Activated T-helper 1 cell treated with Interleukin-2 at 50 U/mL for 16 hours (primary cell): ENCODE measurements at regions not wholly inside any gene's neighbourhood (a gene's known extent, or its start where the extent isn't known, plus 50 kb on each side); places are given as distances from the start of the nearest gene placed in this dataset.
"Not testable (repeated sequence)": the region's sequence is repeated elsewhere in the genome, so short reads cannot be mapped to it uniquely, and the experiment has no call there.

Experiments
- DNase-seq: peaks from one replicate; pipeline ENCODE4 v3.0.0-alpha.2; 2020; ENCODE audit warnings: low read depth

DNA sequence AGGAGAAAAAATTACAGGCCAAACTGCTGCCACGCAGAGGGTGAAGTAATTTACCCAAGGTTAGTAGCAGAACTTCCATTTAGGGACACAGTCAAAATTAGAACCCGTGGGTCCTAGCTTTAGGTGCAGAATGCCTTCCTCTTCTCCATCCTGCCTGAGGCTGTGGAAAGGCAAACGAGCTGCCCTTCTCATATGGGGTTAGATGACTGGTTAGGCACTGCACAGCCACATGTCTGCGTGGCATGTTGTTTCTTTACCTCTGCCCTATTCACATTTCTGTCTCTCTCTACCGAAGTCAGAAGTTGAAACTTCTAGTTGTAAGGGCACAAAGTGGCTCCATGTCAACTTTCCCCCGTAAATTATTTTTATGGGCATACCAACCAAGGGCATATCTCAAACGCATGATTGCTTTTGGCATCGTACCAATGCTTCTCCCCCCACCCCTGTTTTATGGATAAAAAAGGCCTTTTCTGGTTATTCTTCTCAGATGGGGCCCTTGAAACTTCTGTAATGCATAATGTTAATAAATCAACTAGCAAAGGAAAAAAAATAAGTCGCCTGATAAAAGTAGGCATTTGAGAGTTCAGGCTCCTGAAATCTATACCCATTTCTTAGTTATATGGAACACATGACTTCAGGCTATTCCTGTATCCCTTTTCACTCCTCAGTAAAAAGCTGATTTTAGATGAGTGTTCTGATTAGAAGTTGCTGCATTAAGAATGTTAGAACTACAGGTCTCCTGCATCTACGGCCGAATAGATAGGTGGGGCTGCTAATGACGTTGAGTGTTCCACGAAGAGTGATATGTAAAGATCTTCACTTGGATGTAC is 139.6 kb upstream of the NRIP1 start:
- no peak for DNase-seq

GRCh38 chr21:15204970-15205286 is 140.1 kb upstream of the NRIP1 start:
- no peak for DNase-seq

- no peak for DNase-seq
These were observed 141.7 kb upstream of the NRIP1 start for GRCh38 chr21:15206514-15206913.

- no peak for DNase-seq
These were observed 142.4 kb upstream of the NRIP1 start for GRCh38 chr21:15207231-15207630.

GRCh38 chr21:15207635-15208370 is 143.0 kb upstream of the NRIP1 start:
- DNase-seq = no peak

DNA sequence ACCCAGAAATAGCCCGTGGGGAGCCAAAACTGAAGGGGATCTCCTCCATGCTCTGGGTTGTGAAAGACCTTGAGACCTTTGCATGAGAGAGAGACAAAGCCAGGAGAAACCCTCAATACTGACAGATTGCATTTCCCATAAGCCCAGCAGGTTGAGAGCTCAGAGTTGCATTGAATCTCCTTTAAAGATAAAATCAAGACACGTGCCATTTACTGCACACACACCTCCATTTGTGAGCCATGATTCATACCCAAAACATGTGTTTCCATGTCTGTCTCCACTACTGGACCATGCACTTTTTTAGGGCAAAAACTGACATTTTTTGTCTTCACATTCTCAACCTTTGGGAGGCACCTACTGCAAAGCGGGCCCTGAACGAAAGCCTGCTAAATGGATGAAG is 144.0 kb upstream of the NRIP1 start:
- no peak for DNase-seq

GRCh38 chr21:15209224-15209623 is 144.4 kb upstream of the NRIP1 start:
- no peak for DNase-seq

DNA sequence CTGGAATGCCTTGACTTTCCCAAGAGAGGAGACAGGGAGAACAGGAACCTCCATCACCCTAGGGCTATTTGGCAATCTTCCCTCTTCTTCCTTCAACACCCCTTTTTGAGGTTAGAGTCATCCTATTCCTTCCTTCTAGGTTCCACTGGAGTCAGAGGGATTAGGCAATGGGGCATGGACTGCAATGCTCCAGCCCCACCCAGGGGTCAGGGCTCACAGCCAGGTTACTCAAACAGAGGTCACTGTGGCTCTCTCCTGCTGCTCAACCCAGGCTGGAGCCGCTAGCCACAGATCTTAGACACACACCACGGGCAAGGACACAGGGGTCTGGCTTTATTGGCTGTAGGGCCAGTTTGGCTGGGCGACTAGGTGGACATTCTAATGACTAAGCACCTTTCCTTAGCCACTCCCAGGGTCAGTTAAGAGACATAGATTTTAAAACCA is 145.5 kb upstream of the NRIP1 start:
- DNase-seq = no peak

DNA sequence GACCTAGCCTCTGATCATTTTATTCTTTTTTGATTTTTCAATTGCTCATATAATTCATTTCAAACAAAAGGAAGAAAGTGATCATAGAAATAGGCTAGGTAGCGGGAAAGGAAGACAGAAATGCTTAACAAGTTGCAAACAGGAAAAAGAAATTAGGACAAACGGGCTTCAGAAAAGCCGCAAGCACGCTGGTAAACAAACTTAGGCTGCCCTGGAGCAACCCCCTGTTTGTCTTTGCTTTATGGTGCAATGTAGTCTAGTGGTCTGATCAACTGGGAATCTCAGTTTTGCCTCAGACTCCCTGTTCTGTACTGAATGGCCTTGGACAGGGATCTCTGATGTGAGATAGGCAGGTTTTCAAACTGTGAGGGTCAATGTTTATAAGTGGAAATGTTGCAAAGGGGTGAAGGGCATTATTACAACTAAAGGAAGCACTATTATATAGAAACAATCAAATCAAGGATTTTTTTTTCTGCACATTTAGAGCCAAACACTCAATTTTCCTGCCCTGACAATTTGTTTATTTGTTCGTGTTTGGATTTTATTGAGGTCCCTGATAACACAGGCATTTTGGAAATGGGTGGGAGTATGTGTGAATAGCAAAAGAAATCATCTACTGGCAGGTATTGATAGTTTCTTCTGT is 146.8 kb upstream of the NRIP1 start:
- DNase-seq = no peak

GRCh38 chr21:15212206-15212605 is 147.4 kb upstream of the NRIP1 start:
- DNase-seq = no peak

DNA sequence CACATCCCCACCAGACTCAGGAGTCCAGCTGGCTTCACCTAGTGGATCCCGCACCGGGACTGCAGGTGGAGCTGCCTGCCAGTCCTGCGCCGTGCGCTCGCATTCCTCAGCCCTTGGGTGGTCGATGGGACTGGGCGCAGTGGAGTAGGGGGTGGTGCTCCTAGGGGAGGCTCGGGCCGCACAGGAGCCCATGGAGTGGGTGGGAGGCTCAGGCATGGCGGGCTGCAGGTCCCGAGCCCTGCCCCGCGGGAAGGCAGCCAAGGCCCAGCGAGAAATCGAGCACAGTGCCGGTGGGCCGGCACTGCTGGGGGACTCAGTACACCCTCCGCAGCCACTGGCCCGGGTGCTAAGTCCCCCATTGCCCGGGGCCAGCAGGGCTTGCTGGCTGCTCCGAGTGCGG is 153.7 kb upstream of the NRIP1 start:
- not testable (repeated sequence) for DNase-seq

- no peak for DNase-seq
These were observed 154.2 kb upstream of the NRIP1 start for GRCh38 chr21:15219039-15219438.

DNA sequence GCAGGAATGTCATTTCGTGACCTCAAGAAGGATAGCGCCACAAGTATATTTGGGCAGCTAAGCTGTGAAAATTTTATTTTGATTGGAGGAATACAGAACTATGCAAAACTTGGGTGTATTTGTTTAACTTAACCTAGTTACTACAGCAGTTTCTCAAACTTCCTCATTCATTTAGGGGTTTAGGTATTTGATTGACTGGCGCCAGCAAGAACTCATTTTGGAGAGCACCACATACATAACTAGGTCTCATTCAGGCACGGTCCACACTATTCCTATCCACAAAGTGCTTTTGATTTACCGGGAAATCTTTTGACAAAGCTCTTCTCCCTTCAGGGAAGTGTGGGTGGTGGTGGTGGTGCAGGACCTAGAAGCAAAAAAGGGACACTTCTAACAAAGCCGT is 155.1 kb upstream of the NRIP1 start:
- no peak for DNase-seq

DNA sequence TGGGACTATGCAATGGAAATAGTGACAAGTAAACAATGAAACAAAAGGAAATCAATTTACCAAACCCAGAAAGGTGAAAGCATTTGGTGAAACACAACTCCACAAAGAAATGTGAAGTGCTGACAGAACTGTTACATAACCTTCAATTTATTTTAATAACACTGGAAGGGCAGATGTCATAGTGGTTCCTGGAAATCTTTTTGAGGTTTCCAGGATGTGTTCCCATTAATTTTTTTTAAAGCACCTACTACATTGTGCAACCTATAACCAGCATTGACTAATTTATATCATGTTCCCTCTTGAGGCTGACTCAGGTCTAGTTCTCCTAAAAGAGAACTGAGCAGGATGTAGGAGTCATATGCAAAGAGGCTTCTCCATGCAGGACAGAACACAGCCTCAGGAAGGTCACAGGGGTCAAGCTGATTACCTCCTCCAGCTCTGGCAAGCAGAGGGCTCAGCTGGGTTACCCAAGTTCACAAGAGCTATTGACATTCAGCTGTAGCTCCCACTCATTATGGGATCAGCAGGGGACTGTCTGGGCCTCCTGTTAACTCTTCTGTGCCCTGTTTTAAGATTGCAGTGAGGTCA is 157.1 kb upstream of the NRIP1 start:
- DNase-seq = no peak

GRCh38 chr21:15222707-15223106 is 157.9 kb upstream of the NRIP1 start:
- DNase-seq = no peak

DNA sequence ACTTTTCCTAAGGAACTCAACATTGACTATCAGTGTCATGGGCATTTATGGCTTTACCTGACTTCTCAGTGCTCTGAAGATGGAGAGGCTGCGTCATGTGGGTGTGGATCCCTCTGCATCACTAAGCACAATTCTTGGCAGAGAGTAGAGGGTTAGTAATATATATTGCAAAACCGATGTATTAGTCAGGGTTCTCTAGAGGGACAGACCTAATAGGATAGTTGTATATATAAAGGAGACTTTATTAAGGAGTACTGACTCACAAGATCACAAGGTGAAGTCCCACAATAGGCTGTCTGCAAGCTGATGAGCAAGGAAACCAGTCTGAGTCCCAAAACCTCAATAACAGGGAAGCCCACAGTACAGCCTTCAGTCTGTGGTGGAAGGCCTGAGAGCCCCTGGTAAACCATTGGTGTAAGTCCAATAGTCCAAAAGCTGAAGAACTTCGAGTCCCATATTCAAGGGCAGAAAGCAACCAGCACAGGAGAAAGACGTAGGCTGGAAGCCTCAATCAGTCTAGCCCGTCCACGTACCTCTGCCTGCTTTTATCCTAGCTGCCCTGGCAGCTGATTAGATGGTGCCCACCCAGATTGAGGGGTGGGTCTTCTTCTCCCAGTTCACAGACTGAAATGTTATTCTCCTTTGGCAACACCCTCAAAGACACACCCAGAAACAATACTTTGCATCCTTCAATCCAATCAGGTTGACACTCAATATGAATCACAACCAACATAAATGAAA is 159.7 kb upstream of the NRIP1 start:
- no peak for DNase-seq

DNA sequence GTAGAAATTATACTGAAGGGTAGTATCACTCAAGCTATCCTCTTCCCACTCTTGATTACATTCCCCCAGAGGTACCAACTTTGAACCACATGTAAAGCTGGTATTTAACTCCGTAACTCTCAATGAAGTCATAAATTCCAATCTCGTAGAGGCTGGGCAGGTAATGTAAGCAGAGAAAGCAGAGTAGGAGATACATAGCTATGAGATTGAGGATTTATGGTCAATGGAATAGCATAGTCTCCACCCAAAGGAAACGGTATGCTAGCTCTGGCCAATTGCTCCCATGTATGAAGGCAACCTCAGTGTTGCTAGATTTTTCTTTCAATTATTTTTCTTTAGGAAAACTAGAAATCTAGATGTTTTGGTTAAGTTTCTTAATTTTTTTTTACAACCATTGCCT is 163.1 kb upstream of the NRIP1 start:
- no peak for DNase-seq

DNA sequence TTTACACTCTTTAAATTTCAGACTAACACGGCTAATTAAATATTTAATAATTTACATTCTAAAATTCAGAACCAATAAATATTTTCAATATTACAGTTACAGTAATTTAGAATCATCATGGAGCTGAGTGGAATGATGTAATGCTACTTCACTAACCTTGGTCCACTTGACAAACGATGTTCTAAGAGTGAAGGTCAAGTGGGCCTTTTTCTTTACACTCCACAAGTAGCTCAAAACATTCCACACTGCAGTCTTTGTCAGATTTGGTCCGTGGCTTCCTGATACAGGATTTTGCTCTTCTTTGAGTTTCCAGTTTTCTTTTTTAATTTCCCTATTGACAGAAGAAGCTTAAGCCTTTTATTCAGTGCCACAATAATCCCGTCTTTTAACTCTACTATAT is 164.6 kb upstream of the NRIP1 start:
- DNase-seq = no peak

- no peak for DNase-seq
These were observed 168.8 kb upstream of the NRIP1 start for GRCh38 chr21:15233611-15234010.

DNA sequence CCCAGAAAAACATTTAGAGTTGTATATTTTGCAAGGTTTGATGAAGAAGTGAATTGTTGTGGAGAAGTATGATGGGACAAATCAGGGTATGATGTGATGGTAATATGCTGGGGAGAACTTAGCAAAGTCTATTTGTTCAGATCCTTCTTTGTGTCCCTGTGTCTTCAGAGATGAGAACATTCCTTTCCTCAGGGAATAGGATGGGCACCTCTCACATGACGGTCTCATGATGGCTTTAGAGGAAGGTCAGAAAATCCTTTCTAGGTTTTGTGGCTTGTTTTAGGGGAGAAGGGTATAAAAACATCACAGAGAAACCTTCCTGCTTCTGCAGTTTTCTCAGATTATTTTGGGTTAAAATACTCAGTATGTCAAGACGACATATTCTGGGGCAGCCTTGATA is 171.3 kb upstream of the NRIP1 start:
- no peak for DNase-seq

- DNase-seq = no peak
These were observed 176.0 kb upstream of the NRIP1 start for GRCh38 chr21:15240848-15241247.
